ENCODE measurements at regions not wholly inside any gene's neighbourhood (a gene's known extent, or its start where the extent isn't known, plus 50 kb on each side); places are given as distances from the start of the nearest gene placed in this dataset.
"Not testable (repeated sequence)": the region's sequence is repeated elsewhere in the genome, so short reads cannot be mapped to it uniquely, and the experiment has no call there.

GRCh38 chr21:18000981-18001686 lies 182.0 kb upstream of the C21orf91 start:
- no peaks in the 10 kb centered on the region for H3K27me3 ChIP-seq (ENCODE audit: control insufficient read depth, low read length)
- no peak overlapping the region for H3K4me3 ChIP-seq (ENCODE audit: low read length)
- no peaks in the 10 kb centered on the region for H3F3A ChIP-seq (ENCODE audit: control insufficient read depth, insufficient read depth)
- no peaks in the 10 kb centered on the region for H3K36me3 ChIP-seq (ENCODE audit: control insufficient read depth, low read length)
- no peak overlapping the region for H3K4me2 ChIP-seq (ENCODE audit: low read length)
- H3K9me2 ChIP-seq (replicated peaks; ENCODE audit: control insufficient read depth, low read length) = no peaks in the 10 kb centered on the region
- H3K4me1 ChIP-seq (ENCODE audit: control insufficient read depth, low read length) = no peaks in the 10 kb centered on the region
- no peak overlapping the region for H3K27ac ChIP-seq (ENCODE audit: low read depth, low read length)
- H3K9me3 ChIP-seq (ENCODE audit: control insufficient read depth, insufficient read depth, low read length) = no peaks in the 10 kb centered on the region; the same call in 1 of the 2 replicates
- H3K79me2 ChIP-seq (ENCODE audit: control insufficient read depth, low read length) = no peaks in the 10 kb centered on the region
- H4K20me1 ChIP-seq (ENCODE audit: control insufficient read depth, insufficient read depth, low read depth, low read length) = no peaks in the 10 kb centered on the region
- TF ChIP-seq EZH2phosphoT487 (IDR thresholded peaks at IDR 0.05; ENCODE audit: borderline replicate concordance, low read length) = no peak
- no peak for TF ChIP-seq CTCF (IDR thresholded peaks at IDR 0.05; ENCODE audit: low read depth, low read length, poor library complexity, severe bottlenecking)

GRCh38 chr21:17998599-17998998 lies 179.4 kb upstream of the C21orf91 start:
- not testable (repeated sequence) for H3K27me3 ChIP-seq (ENCODE audit: control insufficient read depth, low read length); H3F3A ChIP-seq (ENCODE audit: control insufficient read depth, insufficient read depth); H3K4me2 ChIP-seq (ENCODE audit: low read length); H3K9me2 ChIP-seq (replicated peaks; ENCODE audit: control insufficient read depth, low read length); H3K79me2 ChIP-seq (ENCODE audit: control insufficient read depth, low read length); H3K4me3 ChIP-seq (ENCODE audit: low read length); H4K20me1 ChIP-seq (ENCODE audit: control insufficient read depth, insufficient read depth, low read depth, low read length); H3K9me3 ChIP-seq (ENCODE audit: control insufficient read depth, insufficient read depth, low read length); H3K36me3 ChIP-seq (ENCODE audit: control insufficient read depth, low read length); H3K4me1 ChIP-seq (ENCODE audit: control insufficient read depth, low read length); H3K27ac ChIP-seq (ENCODE audit: low read depth, low read length)

- Histone ChIP-seq H3K27me3 (ENCODE audit: control insufficient read depth, low read length) (no peaks in the 10 kb centered on the region), H3K36me3 (ENCODE audit: control insufficient read depth, low read length) (no peaks in the 10 kb centered on the region), H3K4me2 (ENCODE audit: low read length) (no peak overlapping the region), H3K27ac (ENCODE audit: low read depth, low read length) (no peak overlapping the region), H3K9me2 (replicated peaks; ENCODE audit: control insufficient read depth, low read length) (no peaks in the 10 kb centered on the region), H3F3A (ENCODE audit: control insufficient read depth, insufficient read depth) (no peaks in the 10 kb centered on the region), H3K4me3 (ENCODE audit: low read length) (no peak overlapping the region), H3K9me3 (ENCODE audit: control insufficient read depth, insufficient read depth, low read length) (peaks cover 3% of the 10 kb centered on the region; the same call in 1 of the 2 replicates), H4K20me1 (ENCODE audit: control insufficient read depth, insufficient read depth, low read depth, low read length) (no peaks in the 10 kb centered on the region), H3K4me1 (ENCODE audit: control insufficient read depth, low read length) (no peaks in the 10 kb centered on the region), H3K79me2 (ENCODE audit: control insufficient read depth, low read length) (no peaks in the 10 kb centered on the region)
- TF ChIP-seq EZH2phosphoT487 (IDR thresholded peaks at IDR 0.05; ENCODE audit: borderline replicate concordance, low read length) (no peak), CTCF (IDR thresholded peaks at IDR 0.05; ENCODE audit: low read depth, low read length, poor library complexity, severe bottlenecking) (no peak)
Measured at GRCh38 chr21:17989780-17990179, 170.6 kb upstream of the C21orf91 start.

GRCh38 chr21:17988102-17988437 lies 168.9 kb upstream of the C21orf91 start:
- no peaks in the 10 kb centered on the region for H4K20me1 ChIP-seq (ENCODE audit: control insufficient read depth, insufficient read depth, low read depth, low read length)
- H3K9me2 ChIP-seq (replicated peaks; ENCODE audit: control insufficient read depth, low read length) = no peaks in the 10 kb centered on the region
- no peak overlapping the region for H3K4me3 ChIP-seq (ENCODE audit: low read length)
- no peaks in the 10 kb centered on the region for H3K36me3 ChIP-seq (ENCODE audit: control insufficient read depth, low read length)
- H3K4me2 ChIP-seq (ENCODE audit: low read length) = no peak overlapping the region
- no peak overlapping the region for H3K27ac ChIP-seq (ENCODE audit: low read depth, low read length)
- H3K9me3 ChIP-seq (ENCODE audit: control insufficient read depth, insufficient read depth, low read length) = no peaks in the 10 kb centered on the region; the same call in 1 of the 2 replicates
- no peaks in the 10 kb centered on the region for H3K27me3 ChIP-seq (ENCODE audit: control insufficient read depth, low read length)
- H3F3A ChIP-seq (ENCODE audit: control insufficient read depth, insufficient read depth) = no peaks in the 10 kb centered on the region
- no peaks in the 10 kb centered on the region for H3K79me2 ChIP-seq (ENCODE audit: control insufficient read depth, low read length)
- H3K4me1 ChIP-seq (ENCODE audit: control insufficient read depth, low read length) = no peaks in the 10 kb centered on the region
- TF ChIP-seq CTCF (IDR thresholded peaks at IDR 0.05; ENCODE audit: low read depth, low read length, poor library complexity, severe bottlenecking) = no peak
- no peak for TF ChIP-seq EZH2phosphoT487 (IDR thresholded peaks at IDR 0.05; ENCODE audit: borderline replicate concordance, low read length)

Measured in DOHH2 (cell line).